ENCODE measurements at regions not wholly inside any gene's neighbourhood (a gene's known extent, or its start where the extent isn't known, plus 50 kb on each side); places are given as distances from the start of the nearest gene placed in this dataset.

- no peak for DNase-seq (ENCODE audit: low spot score in 2 of 2)
- H3K36me3 ChIP-seq = no peaks in the 10 kb centered on the region
- H3K4me3 ChIP-seq = no peak overlapping the region
- H3K4me1 ChIP-seq = no peaks in the 10 kb centered on the region
- no peaks in the 10 kb centered on the region for H3K9me3 ChIP-seq
- H3K27me3 ChIP-seq = no peaks in the 10 kb centered on the region
- TF ChIP-seq POLR2AphosphoS5 (IDR thresholded peaks at IDR 0.05) (no peak), CTCF (IDR thresholded peaks at IDR 0.05) (no peak), POLR2A (IDR thresholded peaks at IDR 0.05) (no peak), EP300 (IDR thresholded peaks at IDR 0.05) (no peak)
- no peak overlapping the region for H3K27ac ChIP-seq
- 46% methylated on average over 1 of the region's 1 CpG for WGBS
These were observed 646.1 kb upstream of the SEMA6A start for GRCh38 chr5:117220730-117221129.

GRCh38 chr5:117218789-117219188 is 644.2 kb upstream of the SEMA6A start:
- Histone ChIP-seq H3K27me3 (no peaks in the 10 kb centered on the region), H3K4me3 (no peak overlapping the region), H3K27ac (no peak overlapping the region), H3K9me3 (no peaks in the 10 kb centered on the region), H3K4me1 (no peaks in the 10 kb centered on the region), H3K36me3 (no peaks in the 10 kb centered on the region)
- no peak for DNase-seq (ENCODE audit: low spot score in 2 of 2)
- WGBS = 63% methylated on average over 2 of the region's 2 CpGs
- no peak for TF ChIP-seq POLR2A (IDR thresholded peaks at IDR 0.05)
- TF ChIP-seq CTCF (IDR thresholded peaks at IDR 0.05) = no peak
- no peak for TF ChIP-seq POLR2AphosphoS5 (IDR thresholded peaks at IDR 0.05)
- no peak for TF ChIP-seq EP300 (IDR thresholded peaks at IDR 0.05)

- Histone ChIP-seq H3K36me3 (no peaks in the 10 kb centered on the region), H3K27ac (no peak overlapping the region), H3K4me1 (no peaks in the 10 kb centered on the region), H3K4me3 (no peak overlapping the region), H3K27me3 (no peaks in the 10 kb centered on the region), H3K9me3 (no peaks in the 10 kb centered on the region)
- TF ChIP-seq POLR2A (IDR thresholded peaks at IDR 0.05) (no peak), EP300 (IDR thresholded peaks at IDR 0.05) (no peak), CTCF (IDR thresholded peaks at IDR 0.05) (no peak), POLR2AphosphoS5 (IDR thresholded peaks at IDR 0.05) (no peak)
- no peak for DNase-seq (ENCODE audit: low spot score in 2 of 2)
- WGBS = 59% methylated on average over 1 of the region's 1 CpG
These were observed 638.2 kb upstream of the SEMA6A start for GRCh38 chr5:117212866-117213265.

GRCh38 chr5:117210796-117211195 is 636.2 kb upstream of the SEMA6A start:
- Histone ChIP-seq H3K4me3 (no peak overlapping the region), H3K27me3 (no peaks in the 10 kb centered on the region), H3K27ac (no peak overlapping the region), H3K36me3 (no peaks in the 10 kb centered on the region), H3K4me1 (no peaks in the 10 kb centered on the region), H3K9me3 (no peaks in the 10 kb centered on the region)
- WGBS = 89% methylated on average over 1 of the region's 1 CpG
- TF ChIP-seq CTCF (IDR thresholded peaks at IDR 0.05) = no peak
- no peak for DNase-seq (ENCODE audit: low spot score in 2 of 2)

GRCh38 chr5:117209479-117209878 is 634.9 kb upstream of the SEMA6A start:
- Histone ChIP-seq H3K27ac (no peak overlapping the region), H3K9me3 (no peaks in the 10 kb centered on the region), H3K4me3 (no peak overlapping the region), H3K4me1 (no peaks in the 10 kb centered on the region), H3K27me3 (no peaks in the 10 kb centered on the region), H3K36me3 (no peaks in the 10 kb centered on the region)
- no peak for TF ChIP-seq POLR2A (IDR thresholded peaks at IDR 0.05)
- no peak for TF ChIP-seq POLR2AphosphoS5 (IDR thresholded peaks at IDR 0.05)
- TF ChIP-seq CTCF (IDR thresholded peaks at IDR 0.05) = no peak
- 96% methylated on average over 3 of the region's 3 CpGs for WGBS
- DNase-seq (ENCODE audit: low spot score in 2 of 2) = no peak
